Astrocyte (in vitro differentiated cells and primary cell): ENCODE measurements at regions not wholly inside any gene's neighbourhood (a gene's known extent, or its start where the extent isn't known, plus 50 kb on each side); places are given as distances from the start of the nearest gene placed in this dataset.

Experiments used
- DNase-seq: peaks from one replicate; pipeline ENCODE4 v3.0.0-alpha.2; 2010; ENCODE audit warnings: low read depth
- FAIRE-seq: peaks from 2 replicates; lab custom pipeline; 2011; peaks lifted over from hg19 to GRCh38; lab: Jason Lieb, UNC
- H2AFZ ChIP-seq: 2 replicates; pipeline ENCODE4 v1.6.0; 2012; ENCODE audit warnings: low read depth, low read length, inconsistent platforms
- H3K27ac ChIP-seq: 2 replicates; pipeline ENCODE4 v1.5.1; 2011; ENCODE audit warnings: low read depth, low read length, inconsistent platforms
- H3K27me3 ChIP-seq: 2 replicates; pipeline ENCODE4 v1.6.0; 2011; ENCODE audit warnings: low read length, inconsistent platforms; ENCODE audit not compliant: insufficient read depth
- H3K36me3 ChIP-seq: 2 replicates; pipeline ENCODE4 v1.5.1; 2011; ENCODE audit warnings: low read length, inconsistent platforms; ENCODE audit not compliant: insufficient read depth
- H3K4me1 ChIP-seq: 2 replicates; pipeline ENCODE4 v1.5.1; 2011; ENCODE audit warnings: low read length, inconsistent platforms; ENCODE audit not compliant: insufficient read depth
- H3K4me2 ChIP-seq: 2 replicates; pipeline ENCODE4 v1.6.0; 2012; ENCODE audit warnings: low read length, inconsistent platforms
- H3K4me3 ChIP-seq: 2 replicates; pipeline ENCODE4 v1.5.1; 2011; ENCODE audit warnings: low read depth, mild to moderate bottlenecking, low read length, inconsistent platforms; ENCODE audit not compliant: insufficient read depth
- H3K79me2 ChIP-seq: 2 replicates; pipeline ENCODE4 v1.6.0; 2012; ENCODE audit warnings: mild to moderate bottlenecking, low read length, inconsistent platforms; ENCODE audit not compliant: insufficient read depth
- H3K9ac ChIP-seq: 2 replicates; pipeline ENCODE4 v1.6.0; 2012; ENCODE audit warnings: mild to moderate bottlenecking, low read length, inconsistent platforms
- H3K9me3 ChIP-seq: 2 replicates; pipeline ENCODE4 v1.5.1; 2012; ENCODE audit warnings: low read depth, mild to moderate bottlenecking, low read length, inconsistent platforms; ENCODE audit not compliant: insufficient read depth
- H4K20me1 ChIP-seq: 2 replicates; pipeline ENCODE4 v1.6.0; 2012; ENCODE audit warnings: low read length, inconsistent platforms; ENCODE audit not compliant: insufficient read depth
- H3K27ac Mint-ChIP-seq: one replicate; pipeline ENCODE4 v1.8.0; 2021; ENCODE audit warnings: mild to moderate bottlenecking, mixed read lengths; ENCODE audit not compliant: unreplicated experiment
- H3K27me3 Mint-ChIP-seq: one replicate; pipeline ENCODE4 v1.8.0; 2021; ENCODE audit warnings: low read depth, mixed read lengths; ENCODE audit not compliant: unreplicated experiment
- H3K36me3 Mint-ChIP-seq: one replicate; pipeline ENCODE4 v1.8.0; 2021; ENCODE audit warnings: low read depth, mixed read lengths; ENCODE audit not compliant: unreplicated experiment
- H3K4me1 Mint-ChIP-seq: one replicate; pipeline ENCODE4 v1.8.0; 2021; ENCODE audit warnings: low read depth, mixed read lengths; ENCODE audit not compliant: unreplicated experiment
- H3K4me3 Mint-ChIP-seq: one replicate; pipeline ENCODE4 v1.8.0; 2021; ENCODE audit warnings: mild to moderate bottlenecking, moderate library complexity, mixed read lengths; ENCODE audit not compliant: unreplicated experiment
- H3K9me3 Mint-ChIP-seq: one replicate; pipeline ENCODE4 v1.8.0; 2021; ENCODE audit warnings: mild to moderate bottlenecking, mixed read lengths; ENCODE audit not compliant: unreplicated experiment
- EZH2 ChIP-seq: IDR thresholded peaks from 2 replicates; pipeline ENCODE4 v1.6.1; 2012; ENCODE audit warnings: mild to moderate bottlenecking, low read length, inconsistent platforms; ENCODE audit not compliant: insufficient read depth
- TF ChIP-seq, protein P1 (sequence below): IDR thresholded peaks from 2 replicates; pipeline ENCODE4 v1.5.1; 2011; ENCODE audit warnings: low read depth, mild to moderate bottlenecking, inconsistent platforms, low read length, moderate library complexity; ENCODE audit not compliant: insufficient read depth

DNA sequence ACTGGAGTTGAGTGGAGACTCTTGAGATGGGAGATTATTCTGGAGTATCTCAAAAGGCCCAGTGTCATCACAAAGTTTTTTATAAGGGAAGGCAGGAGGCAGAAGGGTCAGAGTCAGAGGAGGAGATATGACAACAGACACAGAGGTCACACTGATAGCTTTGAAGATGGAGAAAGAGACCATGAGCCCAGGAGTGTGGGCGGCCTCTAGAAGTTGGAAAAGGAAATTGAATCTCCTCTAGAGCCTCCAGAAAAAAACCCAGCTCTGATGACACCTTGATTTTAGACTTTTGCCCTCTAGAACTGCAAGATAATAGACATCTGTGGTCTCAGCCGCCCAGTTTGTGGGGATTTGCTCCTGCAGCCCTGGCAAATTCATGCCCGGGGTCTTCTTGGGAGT, 64.8 kb upstream of the SPTLC1 start:
- DNase-seq (no peak), FAIRE-seq (no peak)
- Mint-ChIP-seq H3K27me3 (peaks cover 16% of the 10 kb centered on the region), H3K9me3 (peaks cover 18% of the 10 kb centered on the region), H3K36me3 (peaks cover 6% of the 10 kb centered on the region), H3K4me3 (no peak overlapping the region), H3K4me1 (peaks cover 11% of the 10 kb centered on the region), H3K27ac (no peak overlapping the region)
- Histone ChIP-seq H3K9me3 (no peaks in the 10 kb centered on the region), H3K27ac (no peak overlapping the region), H3K4me1 (peaks cover 12% of the 10 kb centered on the region), H3K79me2 (no peaks in the 10 kb centered on the region), H4K20me1 (no peaks in the 10 kb centered on the region), H2AFZ (no peak overlapping the region), H3K4me3 (no peak overlapping the region), H3K4me2 (no peak overlapping the region), H3K36me3 (no peaks in the 10 kb centered on the region), H3K27me3 (no peaks in the 10 kb centered on the region), H3K9ac (no peak overlapping the region)
- no peak for TF ChIP-seq EZH2
- TF ChIP-seq, protein P1, sequence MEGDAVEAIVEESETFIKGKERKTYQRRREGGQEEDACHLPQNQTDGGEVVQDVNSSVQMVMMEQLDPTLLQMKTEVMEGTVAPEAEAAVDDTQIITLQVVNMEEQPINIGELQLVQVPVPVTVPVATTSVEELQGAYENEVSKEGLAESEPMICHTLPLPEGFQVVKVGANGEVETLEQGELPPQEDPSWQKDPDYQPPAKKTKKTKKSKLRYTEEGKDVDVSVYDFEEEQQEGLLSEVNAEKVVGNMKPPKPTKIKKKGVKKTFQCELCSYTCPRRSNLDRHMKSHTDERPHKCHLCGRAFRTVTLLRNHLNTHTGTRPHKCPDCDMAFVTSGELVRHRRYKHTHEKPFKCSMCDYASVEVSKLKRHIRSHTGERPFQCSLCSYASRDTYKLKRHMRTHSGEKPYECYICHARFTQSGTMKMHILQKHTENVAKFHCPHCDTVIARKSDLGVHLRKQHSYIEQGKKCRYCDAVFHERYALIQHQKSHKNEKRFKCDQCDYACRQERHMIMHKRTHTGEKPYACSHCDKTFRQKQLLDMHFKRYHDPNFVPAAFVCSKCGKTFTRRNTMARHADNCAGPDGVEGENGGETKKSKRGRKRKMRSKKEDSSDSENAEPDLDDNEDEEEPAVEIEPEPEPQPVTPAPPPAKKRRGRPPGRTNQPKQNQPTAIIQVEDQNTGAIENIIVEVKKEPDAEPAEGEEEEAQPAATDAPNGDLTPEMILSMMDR: no peak

DNA sequence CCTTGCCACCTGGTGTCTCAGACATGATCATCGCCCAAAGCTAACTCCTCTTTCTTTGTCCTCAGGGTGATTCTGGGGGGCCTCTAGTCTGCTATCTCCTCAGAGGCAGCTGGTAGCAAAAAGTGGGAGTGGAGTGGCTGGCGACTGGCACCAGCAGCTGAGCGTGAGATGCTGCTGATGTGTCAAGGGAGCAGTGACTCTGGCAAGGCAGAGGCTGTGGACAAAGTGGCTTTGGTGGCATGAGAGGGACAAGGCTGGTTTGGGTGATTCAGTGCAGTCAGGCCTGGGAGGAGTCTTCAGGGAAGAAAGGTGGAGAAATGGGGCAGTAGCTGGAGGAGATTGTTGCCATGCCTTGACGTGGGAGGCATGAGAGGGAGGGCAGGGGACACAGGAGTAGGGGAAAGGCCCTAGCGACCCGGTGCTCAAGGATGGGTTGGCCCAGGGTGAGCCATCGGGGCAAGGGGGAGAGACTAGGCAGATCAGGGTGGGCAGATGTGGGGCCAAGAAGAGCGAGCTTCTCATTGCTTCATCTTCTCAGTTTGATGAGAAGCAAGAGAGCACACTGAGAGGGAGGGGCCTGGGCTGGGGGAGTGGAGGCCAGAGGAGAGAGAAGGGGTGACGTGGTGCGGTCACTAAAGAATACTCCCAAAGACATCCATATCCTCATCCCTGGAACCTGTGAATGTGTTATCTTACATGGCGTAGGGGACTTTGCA, 64.2 kb upstream of the SPTLC1 start:
- H3K9ac ChIP-seq: no peak overlapping the region
- peaks cover 12% of the 10 kb centered on the region for H3K4me1 ChIP-seq
- Mint-ChIP-seq H3K9me3 (peaks cover 19% of the 10 kb centered on the region), H3K36me3 (peaks cover 6% of the 10 kb centered on the region), H3K4me1 (peaks cover 11% of the 10 kb centered on the region), H3K27ac (no peak overlapping the region), H3K27me3 (peaks cover 16% of the 10 kb centered on the region), H3K4me3 (no peak overlapping the region)
- no peak for FAIRE-seq
- H3K4me3 ChIP-seq: no peak overlapping the region
- no peak overlapping the region for H3K27ac ChIP-seq
- no peaks in the 10 kb centered on the region for H4K20me1 ChIP-seq
- H3K79me2 ChIP-seq: no peaks in the 10 kb centered on the region
- TF ChIP-seq, protein P1: no peak
- TF ChIP-seq EZH2: no peak
- no peak overlapping the region for H3K4me2 ChIP-seq
- DNase-seq: no peak
- H3K36me3 ChIP-seq: no peaks in the 10 kb centered on the region
- no peak overlapping the region for H2AFZ ChIP-seq
- H3K9me3 ChIP-seq: no peaks in the 10 kb centered on the region
- no peaks in the 10 kb centered on the region for H3K27me3 ChIP-seq

DNA sequence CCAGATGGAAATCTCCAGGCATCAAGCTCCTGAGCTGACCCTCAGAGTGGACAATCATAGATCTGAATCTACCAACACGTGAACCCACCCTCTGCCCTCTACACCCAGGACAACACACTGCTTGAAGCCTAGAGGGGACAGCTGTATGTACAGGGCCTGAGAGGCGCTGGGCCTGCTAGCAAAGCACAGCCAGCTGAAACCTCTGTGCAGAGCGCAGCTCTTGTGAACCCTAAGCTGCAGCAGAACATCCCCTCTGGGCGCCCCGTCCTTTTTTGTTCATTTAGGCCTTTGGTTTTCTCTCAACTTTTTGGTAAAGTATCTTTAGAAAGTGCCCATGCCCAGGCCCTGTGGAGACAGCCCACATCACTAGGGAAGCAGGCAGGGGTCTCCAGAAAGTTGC, 62.4 kb upstream of the SPTLC1 start:
- FAIRE-seq: no peak

More for the DNA sequence above, 62.4 kb upstream of the SPTLC1 start:
- Mint-ChIP-seq H3K9me3 (peaks cover 31% of the 10 kb centered on the region), H3K27ac (no peak overlapping the region), H3K36me3 (peaks cover 9% of the 10 kb centered on the region), H3K4me3 (no peak overlapping the region), H3K27me3 (peaks cover 22% of the 10 kb centered on the region), H3K4me1 (peaks cover 11% of the 10 kb centered on the region)
- Histone ChIP-seq H4K20me1 (no peaks in the 10 kb centered on the region), H3K36me3 (no peaks in the 10 kb centered on the region), H3K27ac (no peak overlapping the region), H3K9me3 (peaks cover 9% of the 10 kb centered on the region), H3K79me2 (no peaks in the 10 kb centered on the region), H3K4me2 (no peak overlapping the region), H3K4me1 (peaks cover 12% of the 10 kb centered on the region), H2AFZ (no peak overlapping the region), H3K27me3 (no peaks in the 10 kb centered on the region), H3K4me3 (no peak overlapping the region), H3K9ac (no peak overlapping the region)
- no peak for TF ChIP-seq EZH2
- TF ChIP-seq, protein P1: no peak
- no peak for DNase-seq
